H9 (cell line): ENCODE measurements at regions not wholly inside any gene's neighbourhood (a gene's known extent, or its start where the extent isn't known, plus 50 kb on each side); places are given as distances from the start of the nearest gene placed in this dataset.

Experiments used
- DNase-seq: peaks from one replicate; pipeline ENCODE4 v3.0.0-alpha.2; 2017
- H2AFZ ChIP-seq: one replicate; pipeline ENCODE4 v1.6.1; 2013; ENCODE audit warnings: mild to moderate bottlenecking, low read length, control low read depth, moderate library complexity
- H2AK5ac ChIP-seq: 2 replicates; pipeline ENCODE4 v1.6.1; 2013; ENCODE audit warnings: low read length, control low read depth, mixed read lengths; ENCODE audit not compliant: insufficient read length
- H2BK120ac ChIP-seq: one replicate; pipeline ENCODE4 v1.6.1; 2013; ENCODE audit warnings: low read depth, mild to moderate bottlenecking, low read length, control low read depth, inconsistent platforms; ENCODE audit not compliant: poor library complexity, severe bottlenecking
- H2BK12ac ChIP-seq: 2 replicates; pipeline ENCODE4 v1.6.1; 2013; ENCODE audit warnings: low read length, control low read depth, mixed read lengths, low read depth; ENCODE audit not compliant: insufficient read length
- H2BK15ac ChIP-seq: 2 replicates; pipeline ENCODE4 v1.6.1; 2013; ENCODE audit warnings: low read depth, low read length, control low read depth
- H2BK20ac ChIP-seq: one replicate; pipeline ENCODE4 v1.6.1; 2013; ENCODE audit warnings: low read depth, mild to moderate bottlenecking, low read length, control low read depth, inconsistent platforms; ENCODE audit not compliant: poor library complexity, severe bottlenecking
- H2BK5ac ChIP-seq: 2 replicates; pipeline ENCODE4 v1.6.1; 2013; ENCODE audit warnings: low read length, control low read depth, mixed read lengths; ENCODE audit not compliant: insufficient read length
- H3K14ac ChIP-seq: 2 replicates; pipeline ENCODE4 v1.6.1; 2013; ENCODE audit warnings: low read length, control low read depth; ENCODE audit not compliant: insufficient read depth
- H3K18ac ChIP-seq: 2 replicates; pipeline ENCODE4 v1.6.1; 2013; ENCODE audit warnings: low read depth, mild to moderate bottlenecking, mixed read lengths, low read length, control low read depth; ENCODE audit not compliant: insufficient read length
- H3K23ac ChIP-seq: 2 replicates; pipeline ENCODE4 v1.6.1; 2013; ENCODE audit warnings: low read length, control low read depth, mixed read lengths, low read depth; ENCODE audit not compliant: insufficient read length
- H3K23me2 ChIP-seq: 2 replicates; pipeline ENCODE4 v1.6.1; 2013; ENCODE audit warnings: low read depth, mild to moderate bottlenecking, mixed read lengths, low read length, control low read depth; ENCODE audit not compliant: insufficient read length, poor library complexity, severe bottlenecking
- H3K27ac ChIP-seq: 2 replicates; pipeline ENCODE4 v1.5.1; 2013; ENCODE audit warnings: low read length, control low read depth, mixed read lengths, low read depth; ENCODE audit not compliant: insufficient read length
- H3K27me3 ChIP-seq: 2 replicates; pipeline ENCODE4 v1.6.1; 2013; ENCODE audit warnings: low read length, control low read depth, inconsistent platforms; ENCODE audit not compliant: insufficient read depth
- H3K4ac ChIP-seq: 2 replicates; pipeline ENCODE4 v1.6.1; 2013; ENCODE audit warnings: low read depth, mild to moderate bottlenecking, control low read depth, inconsistent platforms, low read length, moderate library complexity
- H3K4me1 ChIP-seq: 2 replicates; pipeline ENCODE4 v1.6.1; 2013; ENCODE audit warnings: low read length, control low read depth, inconsistent platforms; ENCODE audit not compliant: insufficient read depth
- H3K4me2 ChIP-seq: 2 replicates; pipeline ENCODE4 v1.6.1; 2013; ENCODE audit warnings: low read length, control low read depth, mixed read lengths; ENCODE audit not compliant: insufficient read length, insufficient read depth
- H3K56ac ChIP-seq: 2 replicates; pipeline ENCODE4 v1.6.1; 2013; ENCODE audit warnings: low read depth, mild to moderate bottlenecking, mixed read lengths, low read length, control low read depth; ENCODE audit not compliant: insufficient read length
- H3K79me1 ChIP-seq: 2 replicates; pipeline ENCODE4 v1.6.1; 2013; ENCODE audit warnings: low read depth, mild to moderate bottlenecking, moderate library complexity, low read length, control low read depth, inconsistent platforms; ENCODE audit not compliant: insufficient read depth, poor library complexity, severe bottlenecking
- H3K79me2 ChIP-seq: 2 replicates; pipeline ENCODE4 v1.6.1; 2013; ENCODE audit warnings: low read length, control low read depth, inconsistent platforms; ENCODE audit not compliant: insufficient read depth
- H3K9ac ChIP-seq: 2 replicates; pipeline ENCODE4 v1.6.1; 2013; ENCODE audit warnings: low read length, control low read depth, mixed read lengths; ENCODE audit not compliant: insufficient read length; ENCODE audit errors: extremely low read depth
- H3K9me3 ChIP-seq: one replicate; pipeline ENCODE4 v1.6.1; 2013; ENCODE audit warnings: low read depth, low read length, inconsistent platforms; ENCODE audit not compliant: control insufficient read depth
- H3T11ph ChIP-seq: one replicate; pipeline ENCODE4 v1.6.1; 2013; ENCODE audit warnings: mild to moderate bottlenecking, low read length, control low read depth, inconsistent platforms
- H4K20me1 ChIP-seq: one replicate; pipeline ENCODE4 v1.6.1; 2013; ENCODE audit not compliant: control insufficient read depth, insufficient read length, insufficient read depth
- H4K5ac ChIP-seq: 2 replicates; pipeline ENCODE4 v1.6.1; 2013; ENCODE audit warnings: low read depth, mild to moderate bottlenecking, mixed read lengths, low read length, control low read depth; ENCODE audit not compliant: insufficient read length
- H4K8ac ChIP-seq: replicated peaks from 2 replicates; pipeline ENCODE4 v1.6.1; 2013; ENCODE audit warnings: low read length, control low read depth, mixed read lengths, low read depth; ENCODE audit not compliant: insufficient read length
- H4K91ac ChIP-seq: 2 replicates; pipeline ENCODE4 v1.6.1; 2013; ENCODE audit warnings: low read depth, mild to moderate bottlenecking, moderate library complexity, mixed read lengths, low read length, control low read depth; ENCODE audit not compliant: insufficient read length
- H3K27ac Mint-ChIP-seq, 3 experiments: 2 replicates in 2 of 3; 3 replicates in 1 of 3; pipeline ENCODE4 v1.8.0; 2020 to 2021; ENCODE audit warnings: mixed read lengths in 3 of 3, mild to moderate bottlenecking in 1 of 3, moderate library complexity in 1 of 3
- H3K27me3 Mint-ChIP-seq: 2 replicates; pipeline ENCODE4 v1.8.0; 2021; ENCODE audit warnings: low read depth, mild to moderate bottlenecking, moderate library complexity, mixed read lengths
- H3K36me3 Mint-ChIP-seq, 3 experiments: 2 replicates in 2 of 3; 3 replicates in 1 of 3; pipeline ENCODE4 v1.8.0; 2020 to 2021; ENCODE audit warnings: low read depth in 3 of 3, mixed read lengths in 3 of 3; ENCODE audit not compliant: insufficient read depth in 1 of 3
- H3K4me1 Mint-ChIP-seq, 2 experiments: 2 replicates each; pipeline ENCODE4 v1.8.0; 2020; ENCODE audit warnings: mixed read lengths in 2 of 2
- H3K4me3 Mint-ChIP-seq, 2 experiments: 2 replicates in 1 of 2; 3 replicates in 1 of 2; pipeline ENCODE4 v1.8.0; 2020 to 2021; ENCODE audit warnings: mild to moderate bottlenecking in 2 of 2, mixed read lengths in 2 of 2, moderate library complexity in 1 of 2
- H3K9me3 Mint-ChIP-seq, 2 experiments: 2 replicates in 1 of 2; 3 replicates in 1 of 2; pipeline ENCODE4 v1.8.0; 2020; ENCODE audit warnings: mild to moderate bottlenecking in 2 of 2, mixed read lengths in 2 of 2, moderate library complexity in 1 of 2
- WGBS: extraction: QIAGEN DNeasy Blood & Tissue Kit; methylation state at CpG from one replicate; pipeline ENCODE4 v1.1.7; 2013; ENCODE audit warnings: missing lambda C conversion rate, low lambda C conversion rate, mixed read lengths; ENCODE audit not compliant: insufficient read length; ENCODE audit errors: extremely low coverage; 5-methylcytosine and 5-hydroxymethylcytosine counted together
- TF ChIP-seq, protein P1 (sequence below): fragments of 200-600 bp; sonication (generic); conservative IDR thresholded peaks from 3 replicates; pipeline ENCODE4 v1.8.0; 2021; ENCODE audit warnings: antibody characterized with exemption, mild to moderate bottlenecking

DNA sequence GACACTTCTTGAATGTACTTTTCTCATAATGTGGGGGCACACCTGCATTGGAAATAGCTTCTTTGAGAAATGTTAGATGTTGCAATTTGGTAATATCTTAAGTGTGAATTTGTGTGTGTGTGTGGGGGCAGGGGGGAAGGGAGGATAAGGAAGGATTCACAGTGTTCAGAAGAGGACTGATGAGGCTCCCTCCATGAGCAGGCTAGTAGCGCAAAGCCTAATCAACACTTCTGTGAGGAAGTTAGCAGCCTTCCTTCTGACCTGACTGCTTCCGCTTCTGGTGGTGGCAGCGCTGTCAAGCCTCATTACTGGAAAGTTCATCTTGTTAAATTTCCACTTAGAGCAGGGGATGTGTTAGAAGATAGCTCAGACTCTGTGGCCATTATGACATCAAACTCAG is 295.4 kb upstream of the SPRED2 start:
- Histone ChIP-seq H3K79me2 (no peaks in the 10 kb centered on the region), H3K56ac (no peak overlapping the region), H3K79me1 (no peaks in the 10 kb centered on the region), H4K8ac (no peak overlapping the region), H3K27ac (no peak overlapping the region), H2BK12ac (no peak overlapping the region), H3K9ac (no peak overlapping the region), H3K18ac (no peak overlapping the region), H3K4me2 (no peak overlapping the region), H2AFZ (no peak overlapping the region), H2AK5ac (no peak overlapping the region), H2BK120ac (no peak overlapping the region), H2BK15ac (no peak overlapping the region), H3K14ac (no peak overlapping the region), H4K91ac (no peak overlapping the region), H3T11ph (no peak overlapping the region), H4K20me1 (no peaks in the 10 kb centered on the region), H4K5ac (no peak overlapping the region), H2BK20ac (no peak overlapping the region), H3K9me3 (no peaks in the 10 kb centered on the region), H3K4ac (no peak overlapping the region), H3K23me2 (no peaks in the 10 kb centered on the region), H3K23ac (no peak overlapping the region), H3K27me3 (no peaks in the 10 kb centered on the region), H2BK5ac (no peak overlapping the region), H3K4me1 (no peaks in the 10 kb centered on the region)
- no CpG with 5 or more reads among the region's 3 CpGs for WGBS
- DNase-seq = no peak
- Mint-ChIP-seq H3K4me3 (no peak overlapping the region), H3K27me3 (peaks cover 6% of the 10 kb centered on the region; the same call in 1 of the 2 replicates), H3K27ac (no peak overlapping the region), H3K9me3 (peaks cover 4 to 8% of the 10 kb centered on the region in 2 experiments; a peak in 3 of 5 replicates), H3K4me1 (peaks cover 12 to 17% of the 10 kb centered on the region in 2 experiments), H3K36me3 (peaks cover 0 to 7% (median 3%) of the 10 kb centered on the region in 3 experiments; a peak in 5 of 7 replicates)
- TF ChIP-seq, protein P1, sequence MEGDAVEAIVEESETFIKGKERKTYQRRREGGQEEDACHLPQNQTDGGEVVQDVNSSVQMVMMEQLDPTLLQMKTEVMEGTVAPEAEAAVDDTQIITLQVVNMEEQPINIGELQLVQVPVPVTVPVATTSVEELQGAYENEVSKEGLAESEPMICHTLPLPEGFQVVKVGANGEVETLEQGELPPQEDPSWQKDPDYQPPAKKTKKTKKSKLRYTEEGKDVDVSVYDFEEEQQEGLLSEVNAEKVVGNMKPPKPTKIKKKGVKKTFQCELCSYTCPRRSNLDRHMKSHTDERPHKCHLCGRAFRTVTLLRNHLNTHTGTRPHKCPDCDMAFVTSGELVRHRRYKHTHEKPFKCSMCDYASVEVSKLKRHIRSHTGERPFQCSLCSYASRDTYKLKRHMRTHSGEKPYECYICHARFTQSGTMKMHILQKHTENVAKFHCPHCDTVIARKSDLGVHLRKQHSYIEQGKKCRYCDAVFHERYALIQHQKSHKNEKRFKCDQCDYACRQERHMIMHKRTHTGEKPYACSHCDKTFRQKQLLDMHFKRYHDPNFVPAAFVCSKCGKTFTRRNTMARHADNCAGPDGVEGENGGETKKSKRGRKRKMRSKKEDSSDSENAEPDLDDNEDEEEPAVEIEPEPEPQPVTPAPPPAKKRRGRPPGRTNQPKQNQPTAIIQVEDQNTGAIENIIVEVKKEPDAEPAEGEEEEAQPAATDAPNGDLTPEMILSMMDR = no peak
